Endothelial cell of umbilical vein (primary cell): ENCODE measurements at regions not wholly inside any gene's neighbourhood (a gene's known extent, or its start where the extent isn't known, plus 50 kb on each side); places are given as distances from the start of the nearest gene placed in this dataset.

Source experiments
- BruUV-seq: library from RNA; stranded (reverse); fragments of 400-500 nt; replicated peaks from 2 replicates; lab custom pipeline; 2021; lab: Mats Ljungman, UMichigan
- CTCF ChIA-PET: fragments of 300-600, 350-600 bp; sonication (Branson Sonifier 250); formaldehyde crosslinking; loops from one replicate; lab custom pipeline; 2021; ENCODE audit warnings: antibody characterized with exemption, inconsistent platforms; lab: Charles Lee
- POLR2A ChIA-PET: fragments of 300-600, 350-600 bp; sonication (Branson Sonifier 250); formaldehyde crosslinking; loops from one replicate; lab custom pipeline; 2021; ENCODE audit warnings: antibody characterized with exemption, inconsistent platforms; lab: Charles Lee
- DNase-seq: peaks from one replicate; pipeline ENCODE4 v3.0.0-alpha.2; 2011; ENCODE audit warnings: low read depth, low spot score
- FAIRE-seq: peaks from 2 replicates; lab custom pipeline; 2011; peaks lifted over from hg19 to GRCh38; lab: Jason Lieb, UNC
- H2AFZ ChIP-seq: 2 replicates; pipeline ENCODE4 v1.6.0; 2012; ENCODE audit warnings: low read depth, low read length, control low read depth, inconsistent platforms
- H3K27ac ChIP-seq: 2 replicates; pipeline ENCODE4 v1.5.1; 2011; ENCODE audit warnings: low read depth, mild to moderate bottlenecking, control low read depth, low read length, moderate library complexity; ENCODE audit not compliant: insufficient read depth
- H3K27me3 ChIP-seq, 2 experiments: 2 replicates each; pipeline versions ENCODE4 v1.6.0 to v1.6.1; 2011; ENCODE audit warnings: low read length in 2 of 2, mixed read lengths in 1 of 2; ENCODE audit not compliant: control insufficient read depth in 2 of 2, insufficient read depth in 2 of 2
- H3K36me3 ChIP-seq, 2 experiments: 2 replicates in 1 of 2; 3 replicates in 1 of 2; pipeline ENCODE4 v1.5.1; 2011; ENCODE audit warnings: low read length in 2 of 2, mild to moderate bottlenecking in 1 of 2, moderate library complexity in 1 of 2; ENCODE audit not compliant: control insufficient read depth in 2 of 2, insufficient read depth in 2 of 2; ENCODE audit errors: extremely low read depth in 1 of 2
- H3K4me1 ChIP-seq: 3 replicates; pipeline ENCODE4 v1.5.1; 2011; ENCODE audit warnings: mild to moderate bottlenecking, low read length; ENCODE audit not compliant: control insufficient read depth, insufficient read depth; ENCODE audit errors: extremely low read depth
- H3K4me2 ChIP-seq: 2 replicates; pipeline ENCODE4 v1.6.1; 2011; ENCODE audit warnings: low read length, control low read depth, mixed read lengths; ENCODE audit not compliant: insufficient read depth
- H3K4me3 ChIP-seq, 3 experiments: fragments of 200-600 bp in 1 of 3; sonication (generic), shearing (Covaris generic) in 1 of 3; replicated peaks in 1 of 3; 2 replicates each; pipeline ENCODE4 v1.5.1; 2011 to 2016; ENCODE audit warnings: control low read depth in 3 of 3, low read length in 3 of 3, mild to moderate bottlenecking in 2 of 3, inconsistent platforms in 1 of 3, low read depth in 1 of 3, moderate library complexity in 1 of 3; ENCODE audit not compliant: insufficient read depth in 1 of 3
- H3K79me2 ChIP-seq: 2 replicates; pipeline ENCODE4 v1.6.0; 2012; ENCODE audit warnings: low read length, inconsistent platforms; ENCODE audit not compliant: control insufficient read depth, insufficient read depth
- H3K9ac ChIP-seq: replicated peaks from 2 replicates; pipeline ENCODE3; 2011; ENCODE audit warnings: low read length, control low read depth; ENCODE audit not compliant: insufficient read depth; ENCODE audit errors: extremely low read depth
- H3K9me1 ChIP-seq: replicated peaks from 3 replicates; pipeline ENCODE4 v1.6.0; 2011; ENCODE audit warnings: mild to moderate bottlenecking, low read length; ENCODE audit not compliant: control insufficient read depth, insufficient read depth; ENCODE audit errors: extremely low read depth
- H3K9me3 ChIP-seq: replicated peaks from 2 replicates; pipeline ENCODE4 v1.5.1; 2012; ENCODE audit warnings: low read length, inconsistent platforms; ENCODE audit not compliant: control insufficient read depth, insufficient read depth
- H4K20me1 ChIP-seq: replicated peaks from 2 replicates; pipeline ENCODE3; 2011; ENCODE audit warnings: mild to moderate bottlenecking, low read length; ENCODE audit not compliant: control insufficient read depth, insufficient read depth; ENCODE audit errors: extremely low read depth
- CTCF ChIP-seq, 2 donors: IDR thresholded peaks; 1 replicate in 1 of 2; 2 replicates in 1 of 2; pipeline ENCODE4 v1.5.1; 2011; ENCODE audit warnings: low read length in 2 of 2, mild to moderate bottlenecking in 2 of 2, moderate library complexity in 2 of 2, control low read depth in 1 of 2, inconsistent platforms in 1 of 2, low read depth in 1 of 2; ENCODE audit not compliant: insufficient read depth in 1 of 2; ENCODE audit errors: extremely low read depth in 1 of 2
- EZH2 ChIP-seq: IDR thresholded peaks from 2 replicates; pipeline ENCODE4 v1.6.1; 2012; ENCODE audit warnings: borderline replicate concordance, low read depth, mild to moderate bottlenecking, moderate library complexity, low read length, inconsistent platforms; ENCODE audit not compliant: severe bottlenecking
- FOS ChIP-seq: IDR thresholded peaks from 2 replicates; pipeline ENCODE4 v1.6.1; 2011; ENCODE audit warnings: mild to moderate bottlenecking, low read length, moderate library complexity, borderline replicate concordance; ENCODE audit not compliant: insufficient read depth
- GATA2 ChIP-seq: IDR thresholded peaks from 2 replicates; pipeline ENCODE4 v1.7.0; 2011; ENCODE audit warnings: low read depth, mild to moderate bottlenecking, moderate library complexity, mixed read lengths, low read length; ENCODE audit not compliant: insufficient read length, insufficient read depth
- JUN ChIP-seq: IDR thresholded peaks from 2 replicates; pipeline ENCODE4 v1.6.1; 2011; ENCODE audit warnings: borderline replicate concordance, low read depth; ENCODE audit not compliant: insufficient read length, insufficient read depth
- MYC ChIP-seq: IDR thresholded peaks from one replicate; pipeline ENCODE4 v1.6.1; 2011; ENCODE audit warnings: mild to moderate bottlenecking, low read depth, low read length
- POLR2A ChIP-seq: IDR thresholded peaks from 2 replicates; pipeline ENCODE4 v1.6.1; 2012; ENCODE audit warnings: low read depth, mild to moderate bottlenecking, control low read depth, low read length
- dilution Hi-C: fragments of 300-500 bp; cut with MboI; formaldehyde crosslinking; loops from one replicate; pipeline ENCODE4 v1.15.0; 2019; ENCODE audit warnings: low sequenced_read_pairs; ENCODE audit not compliant: extremely low pct_ligation_motif_present
- intact Hi-C: fragments of 100-400 bp; cut with micrococcal nuclease; formaldehyde crosslinking; loops from one replicate; pipeline ENCODE4 v1.10.0; 2022
- TF ChIP-seq, protein P1 (sequence below): IDR thresholded peaks from 2 replicates; pipeline ENCODE4 v1.6.1; 2011; ENCODE audit not compliant: insufficient read depth, insufficient read length

- H3K9me1 ChIP-seq, result no peaks in the 10 kb centered on the region
- H3K9ac ChIP-seq, result no peak overlapping the region
- no peaks in the 10 kb centered on the region for H3K9me3 ChIP-seq
- DNase-seq (no peak), FAIRE-seq (no peak)
- TF ChIP-seq MYC (no peak), GATA2 (no peak), JUN (no peak)
- TF ChIP-seq, protein P1, sequence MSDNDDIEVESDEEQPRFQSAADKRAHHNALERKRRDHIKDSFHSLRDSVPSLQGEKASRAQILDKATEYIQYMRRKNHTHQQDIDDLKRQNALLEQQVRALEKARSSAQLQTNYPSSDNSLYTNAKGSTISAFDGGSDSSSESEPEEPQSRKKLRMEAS, result no peak
- H3K79me2 ChIP-seq, result no peaks in the 10 kb centered on the region
- no peak overlapping the region for H2AFZ ChIP-seq
- no peak overlapping the region for H3K4me3 ChIP-seq
- H3K27me3 ChIP-seq, result no peaks in the 10 kb centered on the region
- H3K36me3 ChIP-seq, result no peaks in the 10 kb centered on the region
- intact Hi-C loops (no loop called here), dilution Hi-C loops (no loop called here)
- no peak overlapping the region for H3K27ac ChIP-seq
- no TSS peak for BruUV-seq
- ChIA-PET CTCF (interaction anchor here (1.1 kb wide), 1 partner anchor 12 kb away, joined by 3 read pairs; no protein-coding TSS in a partner anchor), POLR2A (no interaction called here)
- H3K4me2 ChIP-seq, result no peak overlapping the region
- no peaks in the 10 kb centered on the region for H3K4me1 ChIP-seq
- H4K20me1 ChIP-seq, result no peaks in the 10 kb centered on the region
Measured at GRCh38 chr16:65429504-65430181, 307.8 kb upstream of the CDH11 start.

DNA sequence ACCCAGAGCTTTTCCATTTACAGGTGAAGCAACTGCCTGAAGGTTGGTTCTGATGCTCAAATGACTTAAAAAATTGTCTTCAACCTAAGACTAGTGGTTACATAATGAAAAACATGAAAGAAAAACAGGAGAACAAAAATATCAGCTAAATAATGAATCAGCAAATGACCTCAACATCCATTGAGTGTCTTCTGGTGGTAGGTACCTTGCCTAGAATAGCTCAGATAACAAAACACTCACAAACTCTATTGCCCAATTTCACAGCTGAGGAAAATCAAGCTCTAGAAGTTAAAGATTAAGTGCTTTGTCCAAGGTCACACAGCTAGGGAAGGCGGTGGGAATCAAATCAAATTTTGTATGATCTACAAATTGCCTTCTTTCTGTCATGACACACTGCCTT, 304.6 kb upstream of the CDH11 start:
- H3K4me2 ChIP-seq, result no peak overlapping the region
- no peaks in the 10 kb centered on the region for H3K4me1 ChIP-seq
- H3K4me3 ChIP-seq, result no peak overlapping the region
- intact Hi-C loops, result no loop called here
- no peaks in the 10 kb centered on the region for H3K36me3 ChIP-seq
- no peak for DNase-seq
- no peaks in the 10 kb centered on the region for H3K9me1 ChIP-seq
- CTCF ChIA-PET, result no interaction called here
- H3K9ac ChIP-seq, result no peak overlapping the region
- POLR2A ChIA-PET, result no interaction called here
- no peaks in the 10 kb centered on the region for H3K9me3 ChIP-seq
- TF ChIP-seq CTCF (IDR thresholded peaks at IDR 0.05; ENCODE audit: extremely low read depth in 1 of 2, insufficient read depth in 1 of 2, low read depth in 1 of 2, low read length in 2 of 2) (no peak), EZH2 (no peak), POLR2A (no peak), JUN (no peak), FOS (no peak), GATA2 (no peak)
- no peaks in the 10 kb centered on the region for H3K79me2 ChIP-seq
- H4K20me1 ChIP-seq, result no peaks in the 10 kb centered on the region
- H3K27me3 ChIP-seq, result no peaks in the 10 kb centered on the region
- dilution Hi-C loops, result no loop called here
- FAIRE-seq, result no peak
- no peak overlapping the region for H2AFZ ChIP-seq
- BruUV-seq, result no TSS peak
- no peak overlapping the region for H3K27ac ChIP-seq
